ENCODE measurements at regions not wholly inside any gene's neighbourhood (a gene's known extent, or its start where the extent isn't known, plus 50 kb on each side); places are given as distances from the start of the nearest gene placed in this dataset.

GRCh38 chr14:26849514-26849913 is 251.7 kb upstream of the NOVA1 start:
- Histone ChIP-seq H3K9me3 (ENCODE audit: control insufficient read depth, insufficient read depth, low read length) (peaks cover 2% of the 10 kb centered on the region; the same call in 1 of the 2 replicates), H3K27ac (ENCODE audit: low read depth, low read length) (no peak overlapping the region), H3K27me3 (ENCODE audit: control insufficient read depth, insufficient read depth, low read length) (no peaks in the 10 kb centered on the region), H3K4me3 (ENCODE audit: low read depth, low read length) (no peak overlapping the region)
- TF ChIP-seq, protein P1, sequence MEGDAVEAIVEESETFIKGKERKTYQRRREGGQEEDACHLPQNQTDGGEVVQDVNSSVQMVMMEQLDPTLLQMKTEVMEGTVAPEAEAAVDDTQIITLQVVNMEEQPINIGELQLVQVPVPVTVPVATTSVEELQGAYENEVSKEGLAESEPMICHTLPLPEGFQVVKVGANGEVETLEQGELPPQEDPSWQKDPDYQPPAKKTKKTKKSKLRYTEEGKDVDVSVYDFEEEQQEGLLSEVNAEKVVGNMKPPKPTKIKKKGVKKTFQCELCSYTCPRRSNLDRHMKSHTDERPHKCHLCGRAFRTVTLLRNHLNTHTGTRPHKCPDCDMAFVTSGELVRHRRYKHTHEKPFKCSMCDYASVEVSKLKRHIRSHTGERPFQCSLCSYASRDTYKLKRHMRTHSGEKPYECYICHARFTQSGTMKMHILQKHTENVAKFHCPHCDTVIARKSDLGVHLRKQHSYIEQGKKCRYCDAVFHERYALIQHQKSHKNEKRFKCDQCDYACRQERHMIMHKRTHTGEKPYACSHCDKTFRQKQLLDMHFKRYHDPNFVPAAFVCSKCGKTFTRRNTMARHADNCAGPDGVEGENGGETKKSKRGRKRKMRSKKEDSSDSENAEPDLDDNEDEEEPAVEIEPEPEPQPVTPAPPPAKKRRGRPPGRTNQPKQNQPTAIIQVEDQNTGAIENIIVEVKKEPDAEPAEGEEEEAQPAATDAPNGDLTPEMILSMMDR (IDR thresholded peaks at IDR 0.05; ENCODE audit: low read depth, low read length) = no peak
- ChIA-PET POLR2A (no interaction called here), CTCF (no interaction called here)
- DNase-seq (ENCODE audit: low read depth, low spot score) = no peak

DNA sequence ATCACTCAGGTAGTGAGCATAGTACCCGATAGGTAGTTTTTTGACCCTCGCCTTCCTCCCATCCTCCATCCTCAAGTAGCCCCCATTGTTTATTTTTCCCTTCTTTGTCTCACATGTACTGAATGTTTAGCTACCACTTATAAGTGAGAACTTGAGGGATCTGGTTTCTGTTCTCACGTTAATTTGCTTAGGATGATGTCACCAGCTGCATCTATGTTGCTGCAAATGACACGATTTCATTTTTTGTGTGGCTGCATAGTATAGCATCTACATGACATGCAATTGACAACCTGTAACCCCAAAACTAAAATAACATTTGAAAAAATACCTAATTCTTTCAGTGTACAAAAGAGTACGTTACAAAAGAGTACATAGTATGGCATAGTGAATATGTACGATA is 254.0 kb upstream of the NOVA1 start:
- TF ChIP-seq, protein P1 (IDR thresholded peaks at IDR 0.05; ENCODE audit: low read depth, low read length) = no peak
- no peak overlapping the region for H3K27ac ChIP-seq (ENCODE audit: low read depth, low read length)
- no peak for DNase-seq (ENCODE audit: low read depth, low spot score)
- no peak overlapping the region for H3K4me3 ChIP-seq (ENCODE audit: low read depth, low read length)
- CTCF ChIA-PET = no interaction called here
- peaks cover 5% of the 10 kb centered on the region; the same call in 1 of the 2 replicates for H3K9me3 ChIP-seq (ENCODE audit: control insufficient read depth, insufficient read depth, low read length)
- POLR2A ChIA-PET = no interaction called here
- no peaks in the 10 kb centered on the region for H3K27me3 ChIP-seq (ENCODE audit: control insufficient read depth, insufficient read depth, low read length)

- H3K9me3 ChIP-seq (ENCODE audit: control insufficient read depth, insufficient read depth, low read length) = peaks cover 9% of the 10 kb centered on the region; the same call in 1 of the 2 replicates
- TF ChIP-seq, protein P1 (IDR thresholded peaks at IDR 0.05; ENCODE audit: low read depth, low read length) = no peak
- ChIA-PET POLR2A (no interaction called here), CTCF (no interaction called here)
- no peaks in the 10 kb centered on the region for H3K27me3 ChIP-seq (ENCODE audit: control insufficient read depth, insufficient read depth, low read length)
- H3K27ac ChIP-seq (ENCODE audit: low read depth, low read length) = no peak overlapping the region
- H3K4me3 ChIP-seq (ENCODE audit: low read depth, low read length) = no peak overlapping the region
- no peak for DNase-seq (ENCODE audit: low read depth, low spot score)
These were observed 257.4 kb upstream of the NOVA1 start for GRCh38 chr14:26855077-26855753.

DNA sequence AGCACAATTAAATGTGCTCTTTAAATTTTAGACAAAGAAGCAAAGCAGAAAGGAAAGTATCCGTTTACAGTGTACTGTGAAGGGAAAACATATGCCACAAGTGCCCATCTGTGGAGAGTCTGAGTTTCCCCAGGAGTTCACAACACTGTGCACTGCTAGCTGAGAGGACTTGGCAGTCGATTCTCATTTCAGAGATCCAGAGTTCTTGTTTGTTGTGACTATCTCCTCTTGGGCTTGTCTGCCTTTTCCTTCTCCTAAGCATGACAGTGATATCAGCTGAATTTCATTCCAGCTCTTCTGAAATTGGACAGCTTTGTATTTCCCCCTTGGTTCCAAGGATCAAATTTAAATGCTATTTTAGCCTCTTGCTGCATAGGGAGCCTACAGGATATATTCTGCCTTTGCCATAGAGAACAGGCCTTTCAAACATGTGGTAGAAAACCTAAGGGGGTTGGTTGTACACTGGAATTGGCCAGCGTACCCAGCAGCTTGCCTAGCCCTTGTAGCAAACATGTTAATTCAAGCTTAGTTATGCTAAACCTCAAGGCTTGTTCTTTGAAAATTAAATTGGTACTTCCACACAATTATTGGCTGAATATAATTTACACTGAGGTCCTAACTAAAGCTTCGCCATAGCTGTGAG is 259.2 kb upstream of the NOVA1 start:
- CTCF ChIA-PET = no interaction called here
- H3K27me3 ChIP-seq (ENCODE audit: control insufficient read depth, insufficient read depth, low read length) = no peaks in the 10 kb centered on the region
- H3K27ac ChIP-seq (ENCODE audit: low read depth, low read length) = no peak overlapping the region
- DNase-seq (ENCODE audit: low read depth, low spot score) = no peak
- TF ChIP-seq, protein P1 (IDR thresholded peaks at IDR 0.05; ENCODE audit: low read depth, low read length) = no peak
- H3K4me3 ChIP-seq (ENCODE audit: low read depth, low read length) = no peak overlapping the region
- POLR2A ChIA-PET = no interaction called here
- H3K9me3 ChIP-seq (ENCODE audit: control insufficient read depth, insufficient read depth, low read length) = peaks cover 9% of the 10 kb centered on the region; the same call in 1 of the 2 replicates

DNA sequence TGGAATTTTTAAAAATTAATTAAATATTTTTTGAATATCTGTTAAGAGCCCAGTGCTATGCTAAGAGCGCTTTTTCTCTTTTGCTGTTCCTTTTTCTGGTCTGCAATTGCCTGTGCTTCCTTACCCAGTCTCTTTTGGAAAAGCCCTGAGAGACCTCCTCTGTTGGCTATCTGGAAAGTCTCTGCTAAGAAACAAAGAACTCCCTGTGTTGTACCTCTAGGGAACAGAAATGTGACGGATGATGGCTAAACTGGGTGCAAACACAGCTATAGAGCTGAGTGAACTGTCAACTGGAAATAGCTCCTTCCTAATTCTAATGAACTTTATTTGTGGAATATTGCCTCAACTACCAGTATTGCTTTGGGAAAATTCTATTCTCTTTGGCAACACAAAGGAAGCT is 261.6 kb upstream of the NOVA1 start:
- Histone ChIP-seq H3K9me3 (ENCODE audit: control insufficient read depth, insufficient read depth, low read length) (peaks cover 9% of the 10 kb centered on the region), H3K27me3 (ENCODE audit: control insufficient read depth, insufficient read depth, low read length) (no peaks in the 10 kb centered on the region), H3K27ac (ENCODE audit: low read depth, low read length) (no peak overlapping the region), H3K4me3 (ENCODE audit: low read depth, low read length) (no peak overlapping the region)
- ChIA-PET POLR2A (no interaction called here), CTCF (no interaction called here)
- TF ChIP-seq, protein P1 (IDR thresholded peaks at IDR 0.05; ENCODE audit: low read depth, low read length) = no peak
- no peak for DNase-seq (ENCODE audit: low read depth, low spot score)
